Colonic mucosa (tissue), 4 donors: ENCODE measurements at regions not wholly inside any gene's neighbourhood (a gene's known extent, or its start where the extent isn't known, plus 50 kb on each side); places are given as distances from the start of the nearest gene placed in this dataset.

Experiments
- DNase-seq: peaks from one replicate; pipeline ENCODE4 v3.0.0-alpha.2; 2020
- H3K27ac ChIP-seq: fragments of 200-600 bp; one replicate; pipeline ENCODE4 v1.8.0; 2021
- H3K27me3 ChIP-seq: fragments of 200-600 bp; one replicate; pipeline ENCODE4 v1.8.0; 2021
- H3K36me3 ChIP-seq: fragments of 200-600 bp; one replicate; pipeline ENCODE4 v1.8.0; 2021
- H3K4me1 ChIP-seq: fragments of 200-600 bp; one replicate; pipeline ENCODE4 v1.8.0; 2021; ENCODE audit warnings: mild to moderate bottlenecking
- H3K4me3 ChIP-seq: fragments of 200-600 bp; one replicate; pipeline ENCODE4 v1.8.0; 2021
- H3K9ac ChIP-seq, 2 donors: one replicate each; pipeline ENCODE4 v1.7.0; 2013; ENCODE audit warnings: control low read depth in 2 of 2, low read depth in 2 of 2, low read length in 2 of 2
- H3K9me3 ChIP-seq: fragments of 200-600 bp; one replicate; pipeline ENCODE4 v1.8.0; 2021
- CTCF ChIP-seq: fragments of 200-600 bp; IDR thresholded peaks from one replicate; pipeline ENCODE4 v1.8.0; 2022; ENCODE audit warnings: antibody characterized with exemption, mild to moderate bottlenecking
- intact Hi-C: fragments of 100-400 bp; cut with DNase I; formaldehyde crosslinking; loops from one replicate; pipeline ENCODE4 v1.14.1; 2022
- donor health status: healthy.
- donor health status: DM: no; HTN: no; CAD: no.
- donor health status: DM: no; HTN: no; CAD: no.

GRCh38 chr4:125911481-125911880 is 596.7 kb downstream of the FAT4 start:
- no peak for TF ChIP-seq CTCF
- no peaks in the 10 kb centered on the region for H3K27me3 ChIP-seq
- intact Hi-C loops = no loop called here
- no peak overlapping the region for H3K27ac ChIP-seq
- no peak overlapping the region for H3K4me3 ChIP-seq
- H3K36me3 ChIP-seq = no peaks in the 10 kb centered on the region
- H3K4me1 ChIP-seq = no peaks in the 10 kb centered on the region
- no peaks in the 10 kb centered on the region for H3K9me3 ChIP-seq
- DNase-seq = no peak
- no peak overlapping the region for H3K9ac ChIP-seq

GRCh38 chr4:125917559-125917958 is 602.8 kb downstream of the FAT4 start:
- Histone ChIP-seq H3K9me3 (no peaks in the 10 kb centered on the region), H3K36me3 (no peaks in the 10 kb centered on the region), H3K4me3 (no peak overlapping the region), H3K27ac (no peak overlapping the region), H3K27me3 (no peaks in the 10 kb centered on the region), H3K9ac (no peak overlapping the region), H3K4me1 (no peaks in the 10 kb centered on the region)
- intact Hi-C loops = no loop called here
- no peak for DNase-seq
- no peak for TF ChIP-seq CTCF

GRCh38 chr4:125928652-125929051 is 613.9 kb downstream of the FAT4 start:
- intact Hi-C loops = no loop called here
- H3K36me3 ChIP-seq = no peaks in the 10 kb centered on the region
- no peak for TF ChIP-seq CTCF
- no peaks in the 10 kb centered on the region for H3K4me1 ChIP-seq
- no peak overlapping the region for H3K27ac ChIP-seq
- no peak overlapping the region for H3K4me3 ChIP-seq
- H3K9me3 ChIP-seq = no peaks in the 10 kb centered on the region
- no peak overlapping the region for H3K9ac ChIP-seq
- DNase-seq = no peak
- no peaks in the 10 kb centered on the region for H3K27me3 ChIP-seq

GRCh38 chr4:125938541-125938940 is 623.8 kb downstream of the FAT4 start:
- no peaks in the 10 kb centered on the region for H3K36me3 ChIP-seq
- intact Hi-C loops = no loop called here
- TF ChIP-seq CTCF = no peak
- no peaks in the 10 kb centered on the region for H3K4me1 ChIP-seq
- H3K27ac ChIP-seq = no peak overlapping the region
- no peak overlapping the region for H3K9ac ChIP-seq
- no peaks in the 10 kb centered on the region for H3K27me3 ChIP-seq
- H3K4me3 ChIP-seq = no peak overlapping the region
- H3K9me3 ChIP-seq = no peaks in the 10 kb centered on the region
- DNase-seq = no peak

- no peak for TF ChIP-seq CTCF
- intact Hi-C loops = no loop called here
- H3K9ac ChIP-seq = no peak overlapping the region
Observed at GRCh38 chr4:125940426-125940825, 625.7 kb downstream of the FAT4 start.

GRCh38 chr4:125944966-125945365 is 630.2 kb downstream of the FAT4 start:
- Histone ChIP-seq H3K36me3 (no peaks in the 10 kb centered on the region), H3K27ac (no peak overlapping the region), H3K27me3 (no peaks in the 10 kb centered on the region), H3K9me3 (no peaks in the 10 kb centered on the region), H3K9ac (no peak overlapping the region), H3K4me1 (no peaks in the 10 kb centered on the region), H3K4me3 (no peak overlapping the region)
- intact Hi-C loops = no loop called here
- no peak for DNase-seq
- no peak for TF ChIP-seq CTCF

More at GRCh38 chr4:125940426-125940825, 625.7 kb downstream of the FAT4 start:
- H3K36me3 ChIP-seq = no peaks in the 10 kb centered on the region
- H3K4me1 ChIP-seq = no peaks in the 10 kb centered on the region
- no peak overlapping the region for H3K27ac ChIP-seq
- no peak overlapping the region for H3K4me3 ChIP-seq
- no peaks in the 10 kb centered on the region for H3K27me3 ChIP-seq
- no peak for DNase-seq
- no peaks in the 10 kb centered on the region for H3K9me3 ChIP-seq
